ENCODE measurements at regions not wholly inside any gene's neighbourhood (a gene's known extent, or its start where the extent isn't known, plus 50 kb on each side); places are given as distances from the start of the nearest gene placed in this dataset.

- H3K9me3 ChIP-seq (ENCODE audit: low read length): no peaks in the 10 kb centered on the region
- ATAC-seq: no peak
- ChIA-PET POLR2A (no interaction called here), CTCF (ENCODE audit: low intra/inter-chr PET ratio, low total read pairs) (no interaction called here)
- DNase-seq (ENCODE audit: low spot score): no peak
- H3K27me3 ChIP-seq (ENCODE audit: control insufficient read depth in 1 of 2, insufficient read depth in 2 of 2, low read length in 2 of 2): no peaks in the 10 kb centered on the region
- intact Hi-C loops (cut with micrococcal nuclease; ENCODE audit: unreplicated experiment): loop anchor here (2.0 kb wide), 1 partner anchor 25 kb away; no protein-coding TSS in a partner anchor
- no TSS peak for BruUV-seq (replicated peaks)
- no peaks in the 10 kb centered on the region for H4K20me1 ChIP-seq (ENCODE audit: insufficient read depth, low read length)
- H3K79me2 ChIP-seq (ENCODE audit: insufficient read depth, low read length): no peaks in the 10 kb centered on the region
- no peak overlapping the region for H3K9ac ChIP-seq (ENCODE audit: insufficient read depth, low read depth, low read length)
- no peak overlapping the region for H3K27ac ChIP-seq (ENCODE audit: extremely low read length, insufficient read depth, low read length)
- H3K36me3 ChIP-seq (replicated peaks in 1 of 2; ENCODE audit: control insufficient read depth in 1 of 2, insufficient read depth in 2 of 2, low read length in 2 of 2): no peaks in the 10 kb centered on the region
- H3K4me2 ChIP-seq (ENCODE audit: low read depth, low read length): no peak overlapping the region
- no peak for FAIRE-seq
- H2AFZ ChIP-seq (ENCODE audit: low read length): no peak overlapping the region
- 3% methylated on average over 2 of the region's 2 CpGs for WGBS (ENCODE audit: low lambda C conversion rate)
- in situ Hi-C loops (cut with HindIII; ENCODE audit: extremely low pct_ligation_motif_present, low pct_unique_long_range_greater_than_20kb): no loop called here
- H3K4me3 ChIP-seq (replicated peaks in 1 of 3; ENCODE audit: insufficient read depth in 1 of 3, low read depth in 2 of 3, low read length in 3 of 3): no peak overlapping the region
- H3K4me1 ChIP-seq (ENCODE audit: insufficient read depth, low read length): no peaks in the 10 kb centered on the region
- TF ChIP-seq ZNF496 (CRISPR knock-in tag; IDR thresholded peaks at IDR 0.05; ENCODE audit: insufficient replicate concordance): no peak
- no peak for TF ChIP-seq ZNF512B (CRISPR knock-in tag; IDR thresholded peaks at IDR 0.05; ENCODE audit: borderline replicate concordance)
- TF ChIP-seq MED8 (CRISPR knock-in tag; IDR thresholded peaks at IDR 0.05; ENCODE audit: insufficient replicate concordance): no peak
- TF ChIP-seq ZNF350 (CRISPR knock-in tag; IDR thresholded peaks at IDR 0.05; ENCODE audit: borderline replicate concordance, low read depth): no peak
- no peak for TF ChIP-seq ZNF556 (CRISPR knock-in tag; IDR thresholded peaks at IDR 0.05; ENCODE audit: borderline replicate concordance)
- TF ChIP-seq SMARCC2 (IDR thresholded peaks at IDR 0.05): no peak
- no peak for TF ChIP-seq ZNF607 (CRISPR knock-in tag; IDR thresholded peaks at IDR 0.05; ENCODE audit: borderline replicate concordance)
- no peak for TF ChIP-seq ZNF574 (CRISPR knock-in tag; IDR thresholded peaks at IDR 0.05)
- no peak for TF ChIP-seq LBX2 (CRISPR knock-in tag; IDR thresholded peaks at IDR 0.05; ENCODE audit: borderline replicate concordance)
- TF ChIP-seq ATF3 (CRISPR knock-in tag; IDR thresholded peaks at IDR 0.05): no peak
- TF ChIP-seq ZSCAN29 (CRISPR knock-in tag; conservative IDR thresholded peaks at IDR 0.05): no peak
- no peak for TF ChIP-seq KAT7 (CRISPR knock-in tag; IDR thresholded peaks at IDR 0.05; ENCODE audit: borderline replicate concordance)
- TF ChIP-seq ZMYM2 (CRISPR knock-in tag; IDR thresholded peaks at IDR 0.05): no peak
- no peak for TF ChIP-seq ZNF670 (CRISPR knock-in tag; IDR thresholded peaks at IDR 0.05; ENCODE audit: borderline replicate concordance)
- no peak for TF ChIP-seq ZKSCAN5 (CRISPR knock-in tag; IDR thresholded peaks at IDR 0.05)
- no peak for TF ChIP-seq ZFX (CRISPR knock-in tag; IDR thresholded peaks at IDR 0.05; ENCODE audit: low read depth)
Observed at GRCh38 chr4:63851496-63851895, 557.8 kb downstream of the TECRL start.

Data from HepG2 (cell line).